AG10803 (cell line): ENCODE measurements at regions not wholly inside any gene's neighbourhood (a gene's known extent, or its start where the extent isn't known, plus 50 kb on each side); places are given as distances from the start of the nearest gene placed in this dataset.

Source experiments
- DNase-seq: peaks from one replicate; pipeline ENCODE4 v3.0.0; 2010; ENCODE audit warnings: low read depth
- H3K4me3 ChIP-seq: 2 replicates; pipeline ENCODE4 v1.5.1; 2011; ENCODE audit warnings: mild to moderate bottlenecking, low read length, control low read depth
- CTCF ChIP-seq: conservative IDR thresholded peaks from 2 replicates; pipeline ENCODE4 v1.5.1; 2011; ENCODE audit warnings: mild to moderate bottlenecking, low read length, control low read depth, inconsistent platforms

GRCh38 chr6:163946437-163946836 lies 531.9 kb downstream of the QKI start:
- no peak overlapping the region for H3K4me3 ChIP-seq
- no peak for TF ChIP-seq CTCF

GRCh38 chr6:163945808-163946207 lies 531.3 kb downstream of the QKI start:
- no peak for TF ChIP-seq CTCF
- DNase-seq = no peak
- no peak overlapping the region for H3K4me3 ChIP-seq

More at GRCh38 chr6:163946437-163946836, 531.9 kb downstream of the QKI start:
- no peak for DNase-seq

GRCh38 chr6:163944897-163945296 lies 530.4 kb downstream of the QKI start:
- DNase-seq = no peak
- TF ChIP-seq CTCF = no peak
- no peak overlapping the region for H3K4me3 ChIP-seq

GRCh38 chr6:163943607-163944385 lies 529.3 kb downstream of the QKI start:
- no peak for TF ChIP-seq CTCF
- DNase-seq = peak; percentile 3
- H3K4me3 ChIP-seq = peak overlapping the region; percentile 7; the same call in 1 of the 2 replicates

- DNase-seq = no peak
- TF ChIP-seq CTCF = no peak
- H3K4me3 ChIP-seq = no peak overlapping the region
Measured at GRCh38 chr6:163942790-163943189, 528.3 kb downstream of the QKI start.

GRCh38 chr6:163941624-163941976 lies 527.1 kb downstream of the QKI start:
- H3K4me3 ChIP-seq = no peak overlapping the region
- no peak for DNase-seq
- no peak for TF ChIP-seq CTCF
